Thoracic aorta (tissue), 2 donors: ENCODE measurements at regions not wholly inside any gene's neighbourhood (a gene's known extent, or its start where the extent isn't known, plus 50 kb on each side); places are given as distances from the start of the nearest gene placed in this dataset.

ENCODE experiments used
- ATAC-seq: fragments of 150-250 bp; one replicate; pipeline ENCODE4 v1.8.0; 2017; ENCODE audit warnings: low read depth; ENCODE audit not compliant: insufficient number of reproducible peaks, low FRiP score
- DNase-seq: peaks from one replicate; pipeline ENCODE4 v3.0.0-alpha.2; 2020; ENCODE audit warnings: low spot score
- H3K27ac ChIP-seq, 2 donors: fragments of 200-600 bp; sonication (generic); 1 replicate in 1 of 2; 2 replicates in 1 of 2; pipeline ENCODE4 v1.5.1; 2016; ENCODE audit warnings: mild to moderate bottlenecking in 2 of 2, moderate library complexity in 2 of 2
- H3K27me3 ChIP-seq: fragments of 200-600 bp; sonication (generic); replicated peaks from 2 replicates; pipeline ENCODE4 v1.6.0; 2016; ENCODE audit warnings: mild to moderate bottlenecking; ENCODE audit not compliant: insufficient read depth
- H3K36me3 ChIP-seq: fragments of 200-600 bp; sonication (generic); one replicate; pipeline ENCODE4 v1.5.1; 2016
- H3K4me1 ChIP-seq, 2 donors: fragments of 200-600 bp; sonication (generic); 1 replicate in 1 of 2; 2 replicates in 1 of 2; pipeline versions ENCODE4 v1.5.1 to v1.6.0; 2016; ENCODE audit warnings: low read depth in 2 of 2, mild to moderate bottlenecking in 1 of 2; ENCODE audit not compliant: control insufficient read depth in 1 of 2
- H3K4me3 ChIP-seq: fragments of 200-600 bp; sonication (generic); 2 replicates; pipeline ENCODE4 v1.5.1; 2016; ENCODE audit warnings: mild to moderate bottlenecking
- H3K9me3 ChIP-seq: fragments of 200-600 bp; sonication (generic); 2 replicates; pipeline ENCODE4 v1.5.1; 2016
- TF ChIP-seq, protein P1 (sequence below): fragments of 200-600 bp; sonication (generic); IDR thresholded peaks from one replicate; pipeline ENCODE4 v1.5.1; 2019; ENCODE audit warnings: antibody characterized with exemption

DNA sequence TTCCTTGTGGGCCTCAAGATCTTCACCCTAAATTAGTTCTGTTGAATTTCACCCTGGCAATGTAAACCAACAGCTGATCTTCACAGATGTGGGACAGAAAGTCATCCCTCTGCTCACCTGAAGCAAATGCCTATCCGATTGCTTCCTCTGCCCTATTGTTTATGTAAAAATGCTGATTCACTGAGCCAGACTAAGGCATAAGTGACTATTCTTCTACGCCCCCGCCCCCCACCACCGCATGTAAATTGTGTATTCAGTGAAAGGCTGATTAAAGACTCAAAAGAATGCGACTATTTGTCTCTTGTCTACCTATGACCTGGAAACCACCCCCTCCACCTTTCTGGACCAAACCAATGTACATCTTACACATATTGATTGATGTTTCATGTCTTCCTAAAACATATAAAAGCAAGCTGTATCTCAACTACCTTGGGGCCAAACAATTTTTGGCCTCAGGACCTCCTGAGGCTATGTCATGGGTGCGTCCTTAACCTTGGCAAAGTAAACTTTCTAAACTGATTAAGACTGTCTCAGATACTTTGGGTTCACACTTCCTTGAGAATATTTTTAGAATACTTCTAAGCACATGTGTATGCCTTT lies 129.7 kb upstream of the BOD1 start:
- no peaks in the 10 kb centered on the region for H3K27me3 ChIP-seq
- DNase-seq (no peak), ATAC-seq (no peak)
- no peaks in the 10 kb centered on the region for H3K4me1 ChIP-seq
- no peak overlapping the region for H3K27ac ChIP-seq
- H3K4me3 ChIP-seq, result no peak overlapping the region
- H3K36me3 ChIP-seq, result no peaks in the 10 kb centered on the region
- H3K9me3 ChIP-seq, result no peaks in the 10 kb centered on the region
- TF ChIP-seq, protein P1, sequence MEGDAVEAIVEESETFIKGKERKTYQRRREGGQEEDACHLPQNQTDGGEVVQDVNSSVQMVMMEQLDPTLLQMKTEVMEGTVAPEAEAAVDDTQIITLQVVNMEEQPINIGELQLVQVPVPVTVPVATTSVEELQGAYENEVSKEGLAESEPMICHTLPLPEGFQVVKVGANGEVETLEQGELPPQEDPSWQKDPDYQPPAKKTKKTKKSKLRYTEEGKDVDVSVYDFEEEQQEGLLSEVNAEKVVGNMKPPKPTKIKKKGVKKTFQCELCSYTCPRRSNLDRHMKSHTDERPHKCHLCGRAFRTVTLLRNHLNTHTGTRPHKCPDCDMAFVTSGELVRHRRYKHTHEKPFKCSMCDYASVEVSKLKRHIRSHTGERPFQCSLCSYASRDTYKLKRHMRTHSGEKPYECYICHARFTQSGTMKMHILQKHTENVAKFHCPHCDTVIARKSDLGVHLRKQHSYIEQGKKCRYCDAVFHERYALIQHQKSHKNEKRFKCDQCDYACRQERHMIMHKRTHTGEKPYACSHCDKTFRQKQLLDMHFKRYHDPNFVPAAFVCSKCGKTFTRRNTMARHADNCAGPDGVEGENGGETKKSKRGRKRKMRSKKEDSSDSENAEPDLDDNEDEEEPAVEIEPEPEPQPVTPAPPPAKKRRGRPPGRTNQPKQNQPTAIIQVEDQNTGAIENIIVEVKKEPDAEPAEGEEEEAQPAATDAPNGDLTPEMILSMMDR, result no peak

DNA sequence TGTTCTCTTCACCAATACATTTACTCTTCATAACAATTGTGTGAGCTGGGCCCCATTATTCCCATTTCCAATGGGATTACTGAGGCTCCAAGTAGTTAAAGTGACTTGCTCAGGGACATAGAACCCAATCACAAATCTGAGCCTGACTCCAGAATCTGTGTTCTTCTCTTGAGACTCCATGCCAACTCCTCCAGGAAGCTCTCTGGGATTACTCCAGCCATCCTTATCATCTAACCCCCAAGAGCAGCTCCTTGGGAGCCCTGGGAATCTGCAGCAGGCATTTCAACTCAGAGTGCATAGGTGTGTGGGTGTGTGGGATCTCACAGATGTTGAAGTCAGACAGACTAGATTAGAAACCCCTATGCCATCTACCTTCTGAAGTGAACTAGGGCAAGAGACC lies 131.4 kb upstream of the BOD1 start:
- Histone ChIP-seq H3K4me3 (no peak overlapping the region), H3K4me1 (no peaks in the 10 kb centered on the region), H3K9me3 (no peaks in the 10 kb centered on the region), H3K27me3 (no peaks in the 10 kb centered on the region), H3K27ac (no peak overlapping the region), H3K36me3 (no peaks in the 10 kb centered on the region)
- TF ChIP-seq, protein P1, result no peak
- no peak for ATAC-seq
- no peak for DNase-seq

DNA sequence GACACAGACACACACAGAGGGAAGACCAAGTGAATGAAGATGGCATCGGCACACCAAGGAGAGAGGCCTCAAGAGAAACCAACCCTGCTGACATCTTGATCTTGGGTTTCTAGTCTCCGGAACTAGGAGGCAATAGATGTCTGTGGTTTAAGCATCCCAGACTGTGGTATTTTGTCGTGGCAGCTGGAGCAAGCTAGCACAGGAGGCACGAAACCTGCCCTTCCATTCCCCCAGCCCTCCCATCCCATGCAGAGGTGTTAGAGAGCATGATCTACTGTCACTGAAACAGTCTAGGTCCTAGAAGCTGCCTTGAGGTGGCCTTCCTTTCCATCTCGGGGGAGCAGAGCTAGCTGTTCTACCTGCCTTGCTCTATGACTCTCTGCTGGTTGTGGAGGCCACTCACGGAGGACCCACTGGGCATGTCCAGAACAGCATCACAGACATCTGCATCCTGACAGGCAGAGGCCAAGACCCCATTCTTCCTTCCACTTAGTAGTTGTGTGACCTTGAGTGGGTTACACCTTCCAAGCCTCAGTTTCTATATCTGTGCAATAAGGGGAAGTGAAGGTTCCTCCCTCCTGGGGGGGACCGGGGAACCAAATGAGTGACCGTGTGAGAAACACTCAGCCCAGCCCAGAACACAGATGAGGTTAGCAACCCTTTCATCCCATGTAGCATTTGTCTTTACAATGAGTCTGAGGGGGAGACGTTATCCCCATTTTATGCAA lies 134.3 kb upstream of the BOD1 start:
- H3K4me3 ChIP-seq, result no peak overlapping the region
- DNase-seq (no peak), ATAC-seq (no peak)
- no peaks in the 10 kb centered on the region for H3K9me3 ChIP-seq
- H3K4me1 ChIP-seq, result no peaks in the 10 kb centered on the region
- H3K36me3 ChIP-seq, result no peaks in the 10 kb centered on the region
- no peak overlapping the region for H3K27ac ChIP-seq
- H3K27me3 ChIP-seq, result no peaks in the 10 kb centered on the region
- TF ChIP-seq, protein P1, result no peak

DNA sequence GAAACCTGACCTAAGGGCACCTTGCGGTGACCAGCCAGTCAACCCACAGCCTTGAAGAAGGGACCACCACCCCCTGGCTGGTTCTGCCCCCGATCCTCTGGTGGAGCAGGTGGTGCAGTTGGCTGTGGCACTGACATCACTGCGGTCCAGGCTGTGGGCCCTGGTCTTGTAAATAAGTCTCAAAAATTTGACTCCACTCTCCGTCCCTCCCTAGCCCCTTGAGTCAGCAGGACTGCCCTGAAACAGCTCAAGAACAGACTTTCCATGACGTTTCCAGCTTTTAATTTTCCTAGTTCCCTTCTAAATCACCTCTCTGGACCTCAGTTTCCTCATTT lies 134.8 kb upstream of the BOD1 start:
- Histone ChIP-seq H3K27me3 (no peaks in the 10 kb centered on the region), H3K9me3 (no peaks in the 10 kb centered on the region), H3K4me1 (no peaks in the 10 kb centered on the region), H3K36me3 (no peaks in the 10 kb centered on the region), H3K4me3 (no peak overlapping the region), H3K27ac (no peak overlapping the region)
- ATAC-seq (no peak), DNase-seq (no peak)
- TF ChIP-seq, protein P1, result no peak

DNA sequence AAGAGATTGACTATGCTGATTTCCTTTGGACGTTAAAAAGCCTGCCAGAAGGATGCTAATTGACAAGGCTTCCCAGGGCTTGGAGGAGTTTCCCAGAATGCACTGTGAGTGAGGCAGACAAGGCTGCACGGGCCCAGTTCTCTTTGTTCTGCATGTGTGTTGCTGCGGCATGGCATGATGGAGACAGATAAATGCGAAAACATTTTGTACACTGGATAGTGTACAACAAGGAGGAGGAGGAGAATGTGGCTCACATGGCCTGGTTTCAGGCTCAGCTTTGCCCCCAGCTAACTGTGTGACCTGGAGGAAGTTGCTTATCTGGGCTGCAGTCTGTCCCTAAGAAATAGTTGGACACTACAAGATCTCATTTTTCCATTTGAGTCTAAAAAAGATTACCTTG lies 135.5 kb upstream of the CPEB4 start:
- Histone ChIP-seq H3K27ac (no peak overlapping the region), H3K27me3 (no peaks in the 10 kb centered on the region), H3K4me1 (no peaks in the 10 kb centered on the region), H3K36me3 (no peaks in the 10 kb centered on the region), H3K9me3 (no peaks in the 10 kb centered on the region), H3K4me3 (no peak overlapping the region)
- no peak for ATAC-seq
- no peak for DNase-seq
- TF ChIP-seq, protein P1, result no peak
